ENCODE measurements at regions not wholly inside any gene's neighbourhood (a gene's known extent, or its start where the extent isn't known, plus 50 kb on each side); places are given as distances from the start of the nearest gene placed in this dataset.

GRCh38 chr3:191699546-191699945 is 238.6 kb downstream of the PYDC2 start:
- H3K4me1 Mint-ChIP-seq (ENCODE audit: low read depth) = peaks cover 4% of the 10 kb centered on the region
- H3K36me3 Mint-ChIP-seq (ENCODE audit: insufficient read depth) = no peaks in the 10 kb centered on the region
- DNase-seq (ENCODE audit: low spot score, unreplicated experiment) = no peak
- H3K4me3 Mint-ChIP-seq (ENCODE audit: low read depth) = no peak overlapping the region
- H3K27me3 Mint-ChIP-seq = no peaks in the 10 kb centered on the region
- TF ChIP-seq CTCF (IDR thresholded peaks at IDR 0.05; ENCODE audit: unreplicated experiment) = no peak
- no peak overlapping the region for H3K27ac Mint-ChIP-seq
- peaks cover 16% of the 10 kb centered on the region for H3K9me3 Mint-ChIP-seq (ENCODE audit: low read depth)

GRCh38 chr3:191702121-191702520 is 241.2 kb downstream of the PYDC2 start:
- Mint-ChIP-seq H3K27me3 (no peaks in the 10 kb centered on the region), H3K4me3 (ENCODE audit: low read depth) (no peak overlapping the region), H3K9me3 (ENCODE audit: low read depth) (peaks cover 16% of the 10 kb centered on the region), H3K36me3 (ENCODE audit: insufficient read depth) (no peaks in the 10 kb centered on the region), H3K27ac (no peak overlapping the region), H3K4me1 (ENCODE audit: low read depth) (no peaks in the 10 kb centered on the region)
- DNase-seq (ENCODE audit: low spot score, unreplicated experiment) = no peak
- no peak for TF ChIP-seq CTCF (IDR thresholded peaks at IDR 0.05; ENCODE audit: unreplicated experiment)

GRCh38 chr3:191707817-191708216 is 246.9 kb downstream of the PYDC2 start:
- no peak for TF ChIP-seq CTCF (IDR thresholded peaks at IDR 0.05; ENCODE audit: unreplicated experiment)
- H3K27ac Mint-ChIP-seq = no peak overlapping the region
- peaks cover 3% of the 10 kb centered on the region for H3K9me3 Mint-ChIP-seq (ENCODE audit: low read depth)
- H3K36me3 Mint-ChIP-seq (ENCODE audit: insufficient read depth) = no peaks in the 10 kb centered on the region
- H3K27me3 Mint-ChIP-seq = no peaks in the 10 kb centered on the region
- DNase-seq (ENCODE audit: low spot score, unreplicated experiment) = no peak
- H3K4me1 Mint-ChIP-seq (ENCODE audit: low read depth) = no peaks in the 10 kb centered on the region
- no peak overlapping the region for H3K4me3 Mint-ChIP-seq (ENCODE audit: low read depth)

GRCh38 chr3:191715585-191715984 is 254.6 kb downstream of the PYDC2 start:
- Mint-ChIP-seq H3K36me3 (ENCODE audit: insufficient read depth) (no peaks in the 10 kb centered on the region), H3K27me3 (no peaks in the 10 kb centered on the region), H3K27ac (no peak overlapping the region), H3K4me1 (ENCODE audit: low read depth) (no peaks in the 10 kb centered on the region), H3K9me3 (ENCODE audit: low read depth) (peaks cover 3% of the 10 kb centered on the region), H3K4me3 (ENCODE audit: low read depth) (no peak overlapping the region)
- TF ChIP-seq CTCF (IDR thresholded peaks at IDR 0.05; ENCODE audit: unreplicated experiment) = no peak
- DNase-seq (ENCODE audit: low spot score, unreplicated experiment) = no peak

GRCh38 chr3:191721390-191721861 is 260.5 kb downstream of the PYDC2 start:
- H3K4me1 Mint-ChIP-seq (ENCODE audit: low read depth) = peaks cover under 1% of the 10 kb centered on the region
- H3K27me3 Mint-ChIP-seq = no peaks in the 10 kb centered on the region
- no peak overlapping the region for H3K4me3 Mint-ChIP-seq (ENCODE audit: low read depth)
- peaks cover 3% of the 10 kb centered on the region for H3K9me3 Mint-ChIP-seq (ENCODE audit: low read depth)
- no peak for DNase-seq (ENCODE audit: low spot score, unreplicated experiment)
- H3K27ac Mint-ChIP-seq = no peak overlapping the region
- no peaks in the 10 kb centered on the region for H3K36me3 Mint-ChIP-seq (ENCODE audit: insufficient read depth)
- no peak for TF ChIP-seq CTCF (IDR thresholded peaks at IDR 0.05; ENCODE audit: unreplicated experiment)
